Bronchial epithelial cell (primary cell): ENCODE measurements at regions not wholly inside any gene's neighbourhood (a gene's known extent, or its start where the extent isn't known, plus 50 kb on each side); places are given as distances from the start of the nearest gene placed in this dataset.

ENCODE experiments used
- DNase-seq: peaks from one replicate; pipeline ENCODE4 v3.0.0-alpha.2; 2010; ENCODE audit warnings: low read depth
- FAIRE-seq: peaks from 2 replicates; lab custom pipeline; 2011; peaks lifted over from hg19 to GRCh38; lab: Jason Lieb, UNC
- H3K27me3 ChIP-seq: 2 replicates; pipeline ENCODE4 v1.5.1; 2011; ENCODE audit warnings: low read length; ENCODE audit not compliant: control insufficient read depth, insufficient read depth
- H3K36me3 ChIP-seq: 2 replicates; pipeline ENCODE4 v1.5.1; 2011; ENCODE audit warnings: low read length; ENCODE audit not compliant: control insufficient read depth, insufficient read depth
- H3K4me3 ChIP-seq: 2 replicates; pipeline ENCODE4 v1.5.1; 2011; ENCODE audit warnings: mild to moderate bottlenecking, low read depth, low read length, control low read depth
- CTCF ChIP-seq: IDR thresholded peaks from 2 replicates; pipeline ENCODE4 v1.5.1; 2011; ENCODE audit warnings: mild to moderate bottlenecking, moderate library complexity, low read length, control low read depth, inconsistent platforms; ENCODE audit not compliant: insufficient read depth, severe bottlenecking

- Histone ChIP-seq H3K36me3 (no peaks in the 10 kb centered on the region), H3K27me3 (no peaks in the 10 kb centered on the region), H3K4me3 (no peak overlapping the region)
- DNase-seq = peak; percentile 55
- no peak for FAIRE-seq
- TF ChIP-seq CTCF = no peak
Observed at GRCh38 chr2:7844414-7844965, 837.4 kb upstream of the ID2 start.

GRCh38 chr2:7845332-7845731 lies 836.5 kb upstream of the ID2 start:
- Histone ChIP-seq H3K36me3 (no peaks in the 10 kb centered on the region), H3K27me3 (no peaks in the 10 kb centered on the region), H3K4me3 (no peak overlapping the region)
- no peak for FAIRE-seq
- no peak for TF ChIP-seq CTCF
- peak; percentile 57 for DNase-seq

- DNase-seq = no peak
Observed at GRCh38 chr2:7846607-7847006, 835.2 kb upstream of the ID2 start.

GRCh38 chr2:7847321-7847720 lies 834.5 kb upstream of the ID2 start:
- H3K36me3 ChIP-seq = no peaks in the 10 kb centered on the region
- no peak for FAIRE-seq
- no peak for DNase-seq
- no peaks in the 10 kb centered on the region for H3K27me3 ChIP-seq
- H3K4me3 ChIP-seq = no peak overlapping the region
- no peak for TF ChIP-seq CTCF

More at GRCh38 chr2:7846607-7847006, 835.2 kb upstream of the ID2 start:
- no peak for FAIRE-seq
- Histone ChIP-seq H3K4me3 (no peak overlapping the region), H3K36me3 (no peaks in the 10 kb centered on the region), H3K27me3 (no peaks in the 10 kb centered on the region)
- no peak for TF ChIP-seq CTCF

- Histone ChIP-seq H3K4me3 (no peak overlapping the region), H3K36me3 (no peaks in the 10 kb centered on the region), H3K27me3 (no peaks in the 10 kb centered on the region)
- TF ChIP-seq CTCF = no peak
- no peak for FAIRE-seq
- DNase-seq = no peak
Observed at GRCh38 chr2:7849027-7849426, 832.8 kb upstream of the ID2 start.

- H3K4me3 ChIP-seq = no peak overlapping the region
- DNase-seq (no peak), FAIRE-seq (peak; percentile 18)
- no peaks in the 10 kb centered on the region for H3K36me3 ChIP-seq
- no peak for TF ChIP-seq CTCF
- no peaks in the 10 kb centered on the region for H3K27me3 ChIP-seq
Observed at GRCh38 chr2:7849531-7849930, 832.3 kb upstream of the ID2 start.
